Kasumi-1 (cell line): ENCODE measurements at regions not wholly inside any gene's neighbourhood (a gene's known extent, or its start where the extent isn't known, plus 50 kb on each side); places are given as distances from the start of the nearest gene placed in this dataset.
"Not testable (repeated sequence)": the region's sequence is repeated elsewhere in the genome, so short reads cannot be mapped to it uniquely, and the experiment has no call there.

Experiments used
- DNase-seq, 2 experiments: peaks; one replicate each; lab custom pipeline; 2025; lab: John Stamatoyannopoulos, UW

GRCh38 chr1:219726480-219727272 lies 113.8 kb upstream of the ZC3H11B start:
- DNase-seq: no peak

- no peak for DNase-seq
Observed at GRCh38 chr1:219724440-219724839, 111.5 kb upstream of the ZC3H11B start.

DNA sequence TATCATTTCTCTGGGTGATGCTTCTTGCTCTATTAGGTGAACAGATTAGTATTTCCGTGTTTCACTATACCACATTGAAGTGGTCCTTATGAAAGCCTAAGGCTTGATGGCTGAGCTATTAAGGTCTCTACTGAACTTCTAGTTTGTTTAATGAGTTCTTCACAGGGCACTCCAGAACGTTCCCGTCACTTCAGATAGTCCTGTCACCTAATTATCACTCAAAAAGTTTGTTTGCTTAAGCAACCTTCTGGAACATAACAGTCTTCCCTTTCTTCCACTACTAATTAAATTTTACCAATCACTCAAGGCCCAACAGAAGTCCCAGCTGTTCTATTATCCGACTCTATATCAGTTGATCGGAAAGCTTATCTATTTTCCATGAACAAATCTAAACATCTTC lies 104.6 kb upstream of the ZC3H11B start:
- no peak for DNase-seq

- no peak for DNase-seq
Observed at GRCh38 chr1:219716611-219717114, 103.8 kb upstream of the ZC3H11B start.

GRCh38 chr1:219713981-219714381 lies 101.1 kb upstream of the ZC3H11B start:
- DNase-seq: no peak

- DNase-seq: no peak
Observed at GRCh38 chr1:219712506-219712905, 99.6 kb upstream of the ZC3H11B start.

DNA sequence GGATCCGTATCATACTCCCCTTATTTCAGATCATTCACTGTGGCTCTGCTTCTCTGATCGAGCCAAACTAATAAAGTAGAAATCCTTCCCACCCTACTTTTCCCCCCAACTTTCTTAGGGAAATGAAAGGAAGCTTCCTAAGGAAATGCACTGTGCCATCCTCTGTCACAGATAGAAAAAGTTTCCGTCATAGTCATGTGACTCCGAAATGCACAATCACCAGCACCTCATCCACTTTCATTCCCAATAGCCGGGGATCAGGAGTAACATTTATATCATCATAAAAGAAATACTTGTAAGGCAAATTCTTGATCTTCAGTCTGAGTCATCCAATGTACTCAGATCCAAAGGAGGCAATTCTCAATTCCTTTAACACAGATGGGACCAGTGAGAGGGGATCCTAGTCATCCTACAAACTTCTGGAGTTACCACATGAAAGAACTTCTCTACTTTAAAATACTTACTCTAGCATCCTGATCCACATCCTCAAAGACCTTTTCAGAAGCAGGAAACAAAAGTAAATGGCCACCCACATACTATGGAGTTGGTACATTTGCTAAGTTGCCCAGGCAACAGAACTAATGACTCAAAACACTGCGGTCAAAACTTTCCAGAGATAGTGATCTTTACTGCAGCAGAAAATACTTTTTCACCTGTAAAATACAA lies 97.8 kb upstream of the ZC3H11B start:
- DNase-seq: no peak

GRCh38 chr1:219708919-219709543 lies 96.1 kb upstream of the ZC3H11B start:
- DNase-seq: no peak

GRCh38 chr1:219707885-219708284 lies 95.0 kb upstream of the ZC3H11B start:
- not testable (repeated sequence) for DNase-seq

- not testable (repeated sequence) for DNase-seq
Observed at GRCh38 chr1:219704331-219704730, 91.4 kb upstream of the ZC3H11B start.

DNA sequence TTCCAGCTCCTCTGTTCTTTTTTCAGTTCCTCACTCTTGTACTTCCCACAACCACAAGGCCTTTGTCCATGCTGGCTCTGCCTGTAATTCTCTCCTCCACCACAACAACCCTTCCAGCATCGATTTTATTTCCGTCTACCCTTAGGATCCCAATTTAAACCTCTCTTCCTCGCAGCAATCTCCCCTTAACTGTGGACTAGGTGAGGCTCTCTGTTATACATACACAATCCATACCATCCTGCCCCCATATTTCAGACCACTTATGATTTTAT lies 90.4 kb upstream of the ZC3H11B start:
- no peak for DNase-seq

- DNase-seq: no peak
Observed at GRCh38 chr1:219701476-219701875, 88.6 kb upstream of the ZC3H11B start.

- no peak for DNase-seq
Observed at GRCh38 chr1:219699870-219700269, 87.0 kb upstream of the ZC3H11B start.

- no peak for DNase-seq
Observed at GRCh38 chr1:219697682-219698081, 84.8 kb upstream of the ZC3H11B start.

DNA sequence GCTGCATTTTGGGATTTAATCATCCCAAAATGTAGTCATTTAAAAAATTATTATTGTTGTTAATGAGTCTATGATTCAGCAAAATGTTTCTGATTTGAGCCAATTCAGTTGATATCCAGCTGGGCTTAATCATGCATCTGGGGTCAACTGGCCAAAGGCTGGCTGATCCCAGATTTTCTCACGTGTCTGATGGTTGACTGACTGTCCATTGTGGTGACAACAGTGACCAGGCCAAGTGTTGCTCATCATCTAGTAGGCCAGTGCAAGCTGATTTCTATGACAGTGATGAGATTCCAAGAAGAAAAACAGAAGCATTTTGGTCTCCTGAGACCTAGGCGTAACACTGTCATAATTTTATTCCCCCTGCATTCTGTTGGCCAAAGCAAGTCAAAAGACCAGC lies 80.1 kb upstream of the ZC3H11B start:
- DNase-seq: no peak

DNA sequence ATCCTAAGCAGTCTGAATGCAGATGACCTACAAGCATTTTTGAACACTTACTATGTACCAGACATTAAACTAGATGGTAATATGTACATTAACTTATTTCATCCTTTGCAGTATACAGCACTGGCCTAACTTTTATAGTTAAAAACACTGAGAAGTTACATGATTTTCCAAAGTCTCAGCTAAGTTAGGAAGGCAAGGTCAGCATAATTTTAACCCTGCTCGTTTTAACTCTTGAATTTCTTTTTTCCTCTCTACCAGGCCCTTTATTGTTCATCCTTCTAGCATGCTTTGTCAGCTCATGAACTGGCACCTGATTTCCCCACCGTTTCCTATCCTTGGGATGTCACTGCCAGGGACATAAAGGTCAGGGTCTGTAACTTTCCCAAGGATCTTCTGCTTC lies 76.9 kb upstream of the ZC3H11B start:
- no peak for DNase-seq

DNA sequence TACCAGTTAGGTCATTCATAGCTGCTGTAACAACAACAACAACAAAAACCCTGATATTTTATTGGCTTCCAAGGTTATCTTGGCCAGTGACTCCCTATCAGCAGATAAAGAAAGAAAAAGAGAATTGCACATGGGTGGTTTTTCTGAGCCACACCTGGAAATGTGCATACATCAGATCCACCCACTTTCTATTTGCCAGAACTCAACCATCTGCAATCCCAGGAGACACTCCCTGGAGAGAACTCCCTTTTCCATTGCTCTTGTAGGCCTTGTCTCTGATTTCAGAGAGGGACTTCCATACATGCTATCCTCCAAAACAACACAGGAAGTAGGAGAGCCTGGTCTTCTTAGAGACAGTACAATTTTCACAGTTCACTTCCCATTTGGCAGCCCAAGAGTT lies 74.9 kb upstream of the ZC3H11B start:
- DNase-seq: no peak

DNA sequence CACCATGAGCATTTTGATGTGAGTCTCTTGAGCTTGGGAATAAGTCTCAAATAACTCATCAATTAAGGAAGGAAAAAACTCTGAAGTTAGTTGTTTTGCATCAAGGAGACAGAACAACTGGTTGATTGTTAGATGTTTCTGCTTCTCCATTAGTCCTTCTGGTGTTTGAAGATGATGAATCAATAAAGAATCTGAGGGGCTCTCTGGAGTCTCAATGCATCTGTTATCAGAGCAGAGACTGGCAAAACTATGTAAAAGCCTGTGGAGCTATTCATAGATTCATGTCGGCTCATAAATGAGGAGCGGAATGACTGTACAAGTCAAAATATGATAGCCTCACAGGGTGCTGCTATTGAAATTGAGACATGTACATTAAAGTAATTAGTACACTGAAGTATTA lies 73.3 kb upstream of the ZC3H11B start:
- no peak for DNase-seq

DNA sequence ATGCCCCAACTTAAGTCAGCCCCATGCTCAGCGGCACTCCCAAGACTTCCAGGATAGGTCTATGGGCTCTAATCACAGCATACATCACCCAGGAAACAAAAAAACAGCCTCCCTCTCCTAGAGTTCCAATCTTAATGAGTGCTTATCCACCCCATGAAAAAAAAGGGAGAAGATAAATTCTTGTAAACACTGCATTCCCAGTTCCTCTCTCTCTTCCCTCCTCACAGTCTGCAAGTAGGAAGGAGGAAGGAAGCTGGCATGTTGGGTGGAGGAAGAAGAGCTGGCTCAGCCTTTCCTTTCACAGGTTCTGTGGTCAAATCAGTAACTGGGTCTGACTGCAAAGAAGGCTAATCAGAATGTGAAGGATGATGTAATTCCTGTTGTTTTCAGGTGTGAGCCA lies 69.9 kb upstream of the ZC3H11B start:
- DNase-seq: no peak

- no peak for DNase-seq
Observed at GRCh38 chr1:219681876-219682275, 69.0 kb upstream of the ZC3H11B start.

GRCh38 chr1:219676012-219676765 lies 63.3 kb upstream of the ZC3H11B start:
- no peak for DNase-seq

DNA sequence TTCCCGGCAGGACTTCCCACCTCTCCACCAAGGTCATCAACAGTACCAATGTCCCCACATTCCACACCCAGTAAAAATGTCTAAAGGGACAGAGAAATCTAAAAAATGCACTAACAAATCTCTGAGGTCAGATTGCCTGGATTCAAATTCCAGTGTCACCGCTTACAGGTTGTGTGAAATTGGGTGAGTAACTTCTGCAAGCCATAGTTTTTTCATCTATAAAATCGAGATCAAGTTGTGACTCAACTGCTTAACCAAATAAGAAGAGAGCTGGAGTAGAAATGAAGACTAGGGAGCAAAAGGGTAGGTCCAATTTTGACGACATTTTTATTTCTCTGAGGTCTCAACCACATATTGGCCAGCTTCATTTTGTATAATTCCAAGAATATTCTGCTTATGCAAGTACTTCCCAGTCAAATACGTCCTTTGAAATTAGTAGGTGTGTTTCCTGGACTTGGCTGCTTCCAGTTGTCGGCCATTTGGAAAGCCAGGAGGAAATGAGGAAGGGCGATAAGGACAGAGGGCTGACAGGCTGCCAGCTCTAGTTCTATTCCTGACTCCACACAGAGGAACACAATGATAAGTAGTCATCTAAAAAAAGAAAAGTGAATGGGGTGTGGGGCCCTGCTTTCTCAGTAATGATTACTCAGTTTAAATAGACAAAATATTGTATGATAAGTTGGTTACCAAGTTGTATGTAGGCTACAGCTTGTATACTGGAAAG lies 57.7 kb upstream of the ZC3H11B start:
- DNase-seq: no peak
